PC-3 (cell line): ENCODE measurements at regions not wholly inside any gene's neighbourhood (a gene's known extent, or its start where the extent isn't known, plus 50 kb on each side); places are given as distances from the start of the nearest gene placed in this dataset.

ENCODE experiments used
- ATAC-seq: fragments of 200-7000 bp; cut with Tn5 transposase; 2 replicates; pipeline ENCODE4 v1.9.1; 2020; ENCODE audit warnings: mild to moderate bottlenecking, moderate library complexity
- BruUV-seq: library from RNA; stranded (reverse); fragments of 400-500 nt; replicated peaks from 2 replicates; lab custom pipeline; 2021; lab: Mats Ljungman, UMichigan
- CTCF ChIA-PET: fragments of 300-600 bp; sonication (Branson Sonifier 250); formaldehyde crosslinking; loops from one replicate; lab custom pipeline; 2022; ENCODE audit warnings: antibody characterized with exemption; lab: Charles Lee
- POLR2A ChIA-PET: fragments of 300-600 bp; sonication (Branson Sonifier 250); formaldehyde crosslinking; loops from one replicate; lab custom pipeline; 2022; ENCODE audit warnings: antibody characterized with exemption; ENCODE audit not compliant: unreplicated experiment; lab: Charles Lee
- DNase-seq: peaks from one replicate; pipeline ENCODE4 v3.0.0-alpha.2; 2015
- H2AFZ ChIP-seq: fragments of 300-600 bp; sonication (generic); 2 replicates; pipeline ENCODE4 v1.6.0; 2016; ENCODE audit warnings: antibody characterized with exemption, low read length
- H3F3A ChIP-seq: fragments of 300-600 bp; sonication (generic); one replicate; pipeline ENCODE4 v1.6.0; 2017; ENCODE audit warnings: antibody characterized with exemption, low read length, control low read depth, mild to moderate bottlenecking; ENCODE audit not compliant: unreplicated experiment
- H3K27ac ChIP-seq: fragments of 300-600 bp; sonication (generic); 2 replicates; pipeline ENCODE4 v1.5.1; 2016; ENCODE audit warnings: mild to moderate bottlenecking, low read length
- H3K27me3 ChIP-seq: fragments of 300-600 bp; sonication (generic); 2 replicates; pipeline ENCODE4 v1.6.1; 2016; ENCODE audit warnings: low read length, mixed read lengths
- H3K36me3 ChIP-seq: fragments of 300-600 bp; sonication (generic); 2 replicates; pipeline ENCODE4 v1.6.1; 2016; ENCODE audit warnings: low read depth, mixed run types, low read length, mixed read lengths
- H3K4me1 ChIP-seq: fragments of 300-600 bp; sonication (generic); 2 replicates; pipeline ENCODE4 v1.5.1; 2016; ENCODE audit warnings: low read length; ENCODE audit not compliant: insufficient read depth
- H3K4me2 ChIP-seq: fragments of 300-600 bp; sonication (generic); 2 replicates; pipeline ENCODE4 v1.6.0; 2016; ENCODE audit warnings: low read length
- H3K4me3 ChIP-seq: fragments of 300-600 bp; sonication (generic); 2 replicates; pipeline ENCODE4 v1.5.1; 2016; ENCODE audit warnings: mild to moderate bottlenecking, low read length, mixed read lengths
- H3K79me2 ChIP-seq: fragments of 300-600 bp; sonication (generic); 2 replicates; pipeline ENCODE4 v1.6.1; 2017; ENCODE audit warnings: low read length, mixed read lengths
- H3K9ac ChIP-seq: fragments of 300-600 bp; sonication (generic); 2 replicates; pipeline ENCODE4 v1.6.0; 2016; ENCODE audit warnings: mild to moderate bottlenecking, low read length
- H3K9me2 ChIP-seq: fragments of 300-600 bp; sonication (generic); replicated peaks from 2 replicates; pipeline ENCODE4 v1.6.1; 2016; ENCODE audit warnings: mixed run types, low read length, mixed read lengths
- H3K9me3 ChIP-seq: fragments of 300-600 bp; sonication (generic); 2 replicates; pipeline ENCODE4 v1.6.1; 2016; ENCODE audit warnings: low read length, mixed read lengths
- H4K20me1 ChIP-seq: fragments of 300-600 bp; sonication (generic); 2 replicates; pipeline ENCODE4 v1.6.1; 2016; ENCODE audit warnings: low read length, mixed read lengths
- CTCF ChIP-seq: fragments of 300-600 bp; sonication (generic); conservative IDR thresholded peaks from 2 replicates; pipeline ENCODE4 v1.5.1; 2017; ENCODE audit warnings: antibody characterized with exemption, low read depth, mild to moderate bottlenecking, low read length
- EZH2 ChIP-seq: fragments of 300-600 bp; sonication (generic); IDR thresholded peaks from one replicate; pipeline ENCODE4 v1.6.1; 2017; ENCODE audit warnings: antibody characterized with exemption, mild to moderate bottlenecking, low read length; ENCODE audit not compliant: unreplicated experiment
- EZH2phosphoT487 ChIP-seq: fragments of 300-600 bp; sonication (generic); IDR thresholded peaks from 2 replicates; pipeline ENCODE4 v1.6.1; 2018; ENCODE audit warnings: mild to moderate bottlenecking, antibody characterized with exemption, low read length, borderline replicate concordance
- intact Hi-C: fragments of 100-400 bp; cut with micrococcal nuclease; formaldehyde crosslinking; loops from 2 replicates; pipeline ENCODE4 v1.9.0; 2023

DNA sequence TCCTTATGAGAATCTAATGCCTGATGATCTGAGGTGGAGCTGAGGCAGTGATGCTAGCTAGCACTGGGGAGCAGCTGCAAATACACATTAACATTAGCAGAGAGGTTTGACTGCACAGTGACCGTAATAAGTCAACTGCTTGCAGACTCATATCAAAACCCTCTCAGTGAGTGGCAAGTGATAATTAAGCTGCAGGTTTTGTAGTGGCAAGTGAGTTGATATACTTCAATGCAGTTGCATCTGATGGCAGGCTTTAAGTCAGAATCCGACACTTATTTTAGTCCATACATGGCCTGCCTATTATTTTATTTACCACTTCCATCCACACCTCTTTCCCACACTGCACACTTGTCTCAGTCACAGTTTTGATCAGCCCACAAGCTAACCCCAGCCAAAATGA is 209.2 kb upstream of the IRS2 start:
- H2AFZ ChIP-seq, result no peak overlapping the region
- CTCF ChIA-PET, result no interaction called here
- no peaks in the 10 kb centered on the region for H3K36me3 ChIP-seq
- H3K9me2 ChIP-seq, result no peaks in the 10 kb centered on the region
- no peaks in the 10 kb centered on the region for H4K20me1 ChIP-seq
- ATAC-seq, result no peak
- DNase-seq, result no peak
- no peaks in the 10 kb centered on the region for H3K9me3 ChIP-seq
- no peaks in the 10 kb centered on the region for H3F3A ChIP-seq
- intact Hi-C loops, result loop anchor here (5.0 kb wide), 1 partner anchor 112 kb away; no protein-coding TSS in a partner anchor
- no peak overlapping the region for H3K4me2 ChIP-seq
- H3K4me1 ChIP-seq, result peaks cover 31% of the 10 kb centered on the region
- no peak for TF ChIP-seq CTCF
- no peak for TF ChIP-seq EZH2phosphoT487
- no peak for TF ChIP-seq EZH2
- POLR2A ChIA-PET, result no interaction called here
- H3K9ac ChIP-seq, result no peak overlapping the region
- no peaks in the 10 kb centered on the region for H3K79me2 ChIP-seq
- no peak overlapping the region for H3K27ac ChIP-seq
- no TSS peak for BruUV-seq
- H3K27me3 ChIP-seq, result no peaks in the 10 kb centered on the region
- H3K4me3 ChIP-seq, result no peak overlapping the region

GRCh38 chr13:109990296-109990695 is 203.9 kb upstream of the IRS2 start:
- no peaks in the 10 kb centered on the region for H3K9me2 ChIP-seq
- no peaks in the 10 kb centered on the region for H3K4me1 ChIP-seq
- DNase-seq, result no peak
- no TSS peak for BruUV-seq
- H3K27ac ChIP-seq, result no peak overlapping the region
- ATAC-seq, result no peak
- H3K9me3 ChIP-seq, result no peaks in the 10 kb centered on the region
- H3K27me3 ChIP-seq, result no peaks in the 10 kb centered on the region
- no peaks in the 10 kb centered on the region for H4K20me1 ChIP-seq
- no peak overlapping the region for H3K4me2 ChIP-seq
- no peaks in the 10 kb centered on the region for H3K36me3 ChIP-seq
- TF ChIP-seq CTCF (no peak), EZH2phosphoT487 (no peak), EZH2 (no peak)
- H3K9ac ChIP-seq, result no peak overlapping the region
- no peaks in the 10 kb centered on the region for H3K79me2 ChIP-seq
- H2AFZ ChIP-seq, result no peak overlapping the region
- POLR2A ChIA-PET, result no interaction called here
- no peaks in the 10 kb centered on the region for H3F3A ChIP-seq
- CTCF ChIA-PET, result no interaction called here
- intact Hi-C loops, result no loop called here
- no peak overlapping the region for H3K4me3 ChIP-seq

DNA sequence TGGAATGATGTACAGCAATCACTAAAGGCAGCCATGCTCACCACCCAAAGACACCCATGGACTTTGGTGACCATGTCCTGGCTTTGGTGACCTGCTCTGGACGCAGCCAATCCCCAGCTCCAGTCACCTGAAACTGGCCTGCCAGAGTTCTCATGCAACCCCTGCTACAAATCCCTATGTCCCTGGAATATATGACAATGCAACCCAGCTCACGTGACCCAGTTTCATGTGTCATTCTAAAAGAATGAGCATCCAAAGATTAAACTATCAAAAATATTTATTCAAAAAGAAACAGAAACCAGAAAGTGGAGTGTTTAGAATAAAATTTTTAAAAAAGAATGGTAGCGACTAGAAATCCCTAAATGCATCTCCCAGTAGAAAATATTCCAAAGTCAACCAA is 203.3 kb upstream of the IRS2 start:
- no TSS peak for BruUV-seq
- H3K27ac ChIP-seq, result no peak overlapping the region
- H3K9ac ChIP-seq, result no peak overlapping the region
- no peaks in the 10 kb centered on the region for H4K20me1 ChIP-seq
- ATAC-seq (no peak), DNase-seq (no peak)
- H3K4me3 ChIP-seq, result no peak overlapping the region
- no peak for TF ChIP-seq EZH2phosphoT487
- no peak for TF ChIP-seq CTCF
- TF ChIP-seq EZH2, result no peak
- H3K4me2 ChIP-seq, result no peak overlapping the region
- intact Hi-C loops, result no loop called here
- POLR2A ChIA-PET, result no interaction called here
- CTCF ChIA-PET, result no interaction called here
- H3K4me1 ChIP-seq, result no peaks in the 10 kb centered on the region
- no peaks in the 10 kb centered on the region for H3F3A ChIP-seq
- no peak overlapping the region for H2AFZ ChIP-seq
- no peaks in the 10 kb centered on the region for H3K9me2 ChIP-seq
- no peaks in the 10 kb centered on the region for H3K9me3 ChIP-seq
- no peaks in the 10 kb centered on the region for H3K27me3 ChIP-seq
- H3K79me2 ChIP-seq, result no peaks in the 10 kb centered on the region
- H3K36me3 ChIP-seq, result no peaks in the 10 kb centered on the region
